Right ventricle myocardium superior (tissue), 1 donor: ENCODE measurements at regions not wholly inside any gene's neighbourhood (a gene's known extent, or its start where the extent isn't known, plus 50 kb on each side); places are given as distances from the start of the nearest gene placed in this dataset.
"Not testable (repeated sequence)": the region's sequence is repeated elsewhere in the genome, so short reads cannot be mapped to it uniquely, and the experiment has no call there.

ENCODE experiments used
- ATAC-seq: fragments of 200-7000 bp; cut with Tn5 transposase; one replicate; pipeline ENCODE4 v1.9.1; 2020; ENCODE audit warnings: mild to moderate bottlenecking; ENCODE audit not compliant: poor library complexity
- DNase-seq: peaks from one replicate; pipeline ENCODE4 v3.0.0-alpha.2; 2020
- intact Hi-C: fragments of 100-400 bp; cut with DNase I; formaldehyde crosslinking; loops from one replicate; pipeline ENCODE4 v1.11.2; 2022
- donor health status: DM: no; HTN: yes; CAD: no; lungs with severe emphysema.

GRCh38 chr10:3566627-3567026, 218.4 kb downstream of the KLF6 start:
- ATAC-seq (no peak), DNase-seq (no peak)
- intact Hi-C loops: loop anchor here (10.0 kb wide), 1 partner anchor 62 kb away; no protein-coding TSS in a partner anchor

- DNase-seq: no peak
- intact Hi-C loops: loop anchor here (10.0 kb wide), 1 partner anchor 60 kb away; no protein-coding TSS in a partner anchor
- no peak for ATAC-seq
Measured at GRCh38 chr10:3564346-3565002, 220.5 kb downstream of the KLF6 start.

- DNase-seq (no peak), ATAC-seq (no peak)
- intact Hi-C loops: loop anchor here (10.0 kb wide), 1 partner anchor 58 kb away; no protein-coding TSS in a partner anchor
Measured at GRCh38 chr10:3563298-3563697, 221.7 kb downstream of the KLF6 start.

GRCh38 chr10:3560628-3561027, 224.4 kb downstream of the KLF6 start:
- not testable (repeated sequence) for ATAC-seq, DNase-seq
- intact Hi-C loops: loop anchor here (10.0 kb wide), 1 partner anchor 56 kb away; no protein-coding TSS in a partner anchor

- intact Hi-C loops: no loop called here
- DNase-seq: no peak
- ATAC-seq: no peak
Measured at GRCh38 chr10:3559527-3559926, 225.5 kb downstream of the KLF6 start.

- ATAC-seq (no peak), DNase-seq (no peak)
- intact Hi-C loops: no loop called here
Measured at GRCh38 chr10:3559011-3559410, 226.0 kb downstream of the KLF6 start.

- intact Hi-C loops, DNase-seq: not testable (repeated sequence)
- peak; percentile 65 for ATAC-seq
Measured at GRCh38 chr10:3556191-3557017, 228.6 kb downstream of the KLF6 start.

- intact Hi-C loops: no loop called here
- ATAC-seq (no peak), DNase-seq (no peak)
Measured at GRCh38 chr10:3554121-3554522, 230.9 kb downstream of the KLF6 start.

GRCh38 chr10:3552281-3552680, 232.7 kb downstream of the KLF6 start:
- ATAC-seq (no peak), DNase-seq (no peak)
- intact Hi-C loops: no loop called here

- DNase-seq (no peak), ATAC-seq (no peak)
- intact Hi-C loops: no loop called here
Measured at GRCh38 chr10:3551761-3552160, 233.2 kb downstream of the KLF6 start.

- ATAC-seq (no peak), DNase-seq (no peak)
- intact Hi-C loops: no loop called here
Measured at GRCh38 chr10:3549118-3549517, 235.9 kb downstream of the KLF6 start.

- no peak for ATAC-seq
- no peak for DNase-seq
Measured at GRCh38 chr10:3548702-3549101, 236.3 kb downstream of the KLF6 start.

GRCh38 chr10:3548076-3548475, 236.9 kb downstream of the KLF6 start:
- intact Hi-C loops: no loop called here
- ATAC-seq (no peak), DNase-seq (no peak)

More at GRCh38 chr10:3548702-3549101, 236.3 kb downstream of the KLF6 start:
- intact Hi-C loops: no loop called here

GRCh38 chr10:3544561-3544960, 240.4 kb downstream of the KLF6 start:
- intact Hi-C loops: no loop called here
- ATAC-seq (no peak), DNase-seq (no peak)

- intact Hi-C loops: no loop called here
- DNase-seq (no peak), ATAC-seq (no peak)
Measured at GRCh38 chr10:3542185-3542611, 242.8 kb downstream of the KLF6 start.

GRCh38 chr10:3539696-3540383, 245.2 kb downstream of the KLF6 start:
- ATAC-seq (no peak), DNase-seq (no peak)
- intact Hi-C loops: no loop called here

GRCh38 chr10:3538656-3539531, 246.1 kb downstream of the KLF6 start:
- intact Hi-C loops: no loop called here
- ATAC-seq (peak; percentile 52), DNase-seq (no peak)

GRCh38 chr10:3538291-3538655, 246.7 kb downstream of the KLF6 start:
- ATAC-seq: no peak
- DNase-seq: no peak
- intact Hi-C loops: no loop called here
